Osteoblast (primary cell): ENCODE measurements at regions not wholly inside any gene's neighbourhood (a gene's known extent, or its start where the extent isn't known, plus 50 kb on each side); places are given as distances from the start of the nearest gene placed in this dataset.

Source experiments
- DNase-seq: peaks from one replicate; pipeline ENCODE4 v3.0.0; 2011; ENCODE audit warnings: low spot score, mixed read lengths; ENCODE audit not compliant: insufficient read length; ENCODE audit errors: missing footprints
- H2AFZ ChIP-seq: 2 replicates; pipeline ENCODE4 v1.6.0; 2011; ENCODE audit warnings: mild to moderate bottlenecking, low read length
- H3K27ac ChIP-seq: 2 replicates; pipeline ENCODE4 v1.5.1; 2011; ENCODE audit warnings: mild to moderate bottlenecking, low read depth, low read length, moderate library complexity
- H3K27me3 ChIP-seq: 2 replicates; pipeline ENCODE4 v1.6.0; 2012; ENCODE audit warnings: mild to moderate bottlenecking, control low read depth, inconsistent platforms, low read length, moderate library complexity; ENCODE audit not compliant: insufficient read depth
- H3K36me3 ChIP-seq: 2 replicates; pipeline ENCODE4 v1.5.1; 2011; ENCODE audit warnings: mild to moderate bottlenecking, low read length, control low read depth, moderate library complexity; ENCODE audit not compliant: insufficient read depth
- H3K4me1 ChIP-seq: 2 replicates; pipeline ENCODE4 v1.5.1; 2011; ENCODE audit warnings: mild to moderate bottlenecking, low read length, control low read depth, moderate library complexity; ENCODE audit not compliant: insufficient read depth
- H3K4me2 ChIP-seq: 2 replicates; pipeline ENCODE4 v1.6.0; 2011; ENCODE audit warnings: mild to moderate bottlenecking, low read length; ENCODE audit not compliant: insufficient read depth
- H3K4me3 ChIP-seq: fragments of 200-600 bp; sonication (generic); 3 replicates; pipeline ENCODE4 v1.5.1; 2012; ENCODE audit warnings: mild to moderate bottlenecking, low read length, inconsistent platforms; ENCODE audit not compliant: insufficient read depth
- H3K79me2 ChIP-seq: 2 replicates; pipeline ENCODE4 v1.6.0; 2012; ENCODE audit warnings: mild to moderate bottlenecking, low read length, control low read depth, inconsistent platforms; ENCODE audit not compliant: insufficient read depth
- H3K9me3 ChIP-seq: 2 replicates; pipeline ENCODE4 v1.5.1; 2011; ENCODE audit warnings: low read depth, low read length, control low read depth
- H4K20me1 ChIP-seq: 2 replicates; pipeline ENCODE4 v1.6.0; 2012; ENCODE audit warnings: mild to moderate bottlenecking, low read length, control low read depth; ENCODE audit not compliant: insufficient read depth
- CTCF ChIP-seq: IDR thresholded peaks from 2 replicates; pipeline ENCODE4 v1.5.1; 2011; ENCODE audit warnings: mild to moderate bottlenecking, low read depth, low read length, moderate library complexity; ENCODE audit errors: extremely low read depth

GRCh38 chr13:67662997-67663396 lies 432.9 kb upstream of the PCDH9 start:
- H3K4me1 ChIP-seq = no peaks in the 10 kb centered on the region
- DNase-seq = no peak
- no peaks in the 10 kb centered on the region for H3K36me3 ChIP-seq
- H3K27ac ChIP-seq = no peak overlapping the region
- TF ChIP-seq CTCF = no peak
- H2AFZ ChIP-seq = no peak overlapping the region
- no peak overlapping the region for H3K4me2 ChIP-seq
- no peaks in the 10 kb centered on the region for H4K20me1 ChIP-seq
- H3K4me3 ChIP-seq = no peak overlapping the region
- H3K9me3 ChIP-seq = no peaks in the 10 kb centered on the region
- H3K79me2 ChIP-seq = no peaks in the 10 kb centered on the region
- no peaks in the 10 kb centered on the region for H3K27me3 ChIP-seq

GRCh38 chr13:67652887-67653286 lies 422.8 kb upstream of the PCDH9 start:
- TF ChIP-seq CTCF = no peak
- H4K20me1 ChIP-seq = no peaks in the 10 kb centered on the region
- H3K27me3 ChIP-seq = no peaks in the 10 kb centered on the region
- H3K4me1 ChIP-seq = no peaks in the 10 kb centered on the region
- H3K4me3 ChIP-seq = no peak overlapping the region
- H2AFZ ChIP-seq = no peak overlapping the region
- DNase-seq = no peak
- no peaks in the 10 kb centered on the region for H3K79me2 ChIP-seq
- no peaks in the 10 kb centered on the region for H3K36me3 ChIP-seq
- no peak overlapping the region for H3K4me2 ChIP-seq
- H3K9me3 ChIP-seq = no peaks in the 10 kb centered on the region
- H3K27ac ChIP-seq = no peak overlapping the region

GRCh38 chr13:67651908-67652465 lies 421.9 kb upstream of the PCDH9 start:
- no peak overlapping the region for H3K4me2 ChIP-seq
- no peak overlapping the region for H2AFZ ChIP-seq

GRCh38 chr13:67650471-67650870 lies 420.3 kb upstream of the PCDH9 start:
- Histone ChIP-seq H3K79me2 (no peaks in the 10 kb centered on the region), H3K4me1 (no peaks in the 10 kb centered on the region), H4K20me1 (no peaks in the 10 kb centered on the region), H3K4me3 (no peak overlapping the region), H3K9me3 (no peaks in the 10 kb centered on the region), H2AFZ (no peak overlapping the region), H3K27ac (no peak overlapping the region), H3K27me3 (no peaks in the 10 kb centered on the region), H3K4me2 (no peak overlapping the region), H3K36me3 (no peaks in the 10 kb centered on the region)
- DNase-seq = no peak
- TF ChIP-seq CTCF = no peak

More at GRCh38 chr13:67651908-67652465, 421.9 kb upstream of the PCDH9 start:
- no peak for TF ChIP-seq CTCF
- Histone ChIP-seq H3K27me3 (no peaks in the 10 kb centered on the region), H3K4me1 (no peaks in the 10 kb centered on the region), H3K9me3 (no peaks in the 10 kb centered on the region), H4K20me1 (no peaks in the 10 kb centered on the region), H3K4me3 (no peak overlapping the region), H3K27ac (no peak overlapping the region), H3K36me3 (no peaks in the 10 kb centered on the region), H3K79me2 (no peaks in the 10 kb centered on the region)
- DNase-seq = no peak
